ENCODE measurements at regions not wholly inside any gene's neighbourhood (a gene's known extent, or its start where the extent isn't known, plus 50 kb on each side); places are given as distances from the start of the nearest gene placed in this dataset.

GRCh38 chr3:82508-82907 lies 114.1 kb upstream of the CHL1 start:
- no peak for DNase-seq

- no peak for DNase-seq
Measured at GRCh38 chr3:83096-83495, 113.5 kb upstream of the CHL1 start.

- no peak for DNase-seq
Measured at GRCh38 chr3:85180-85579, 111.4 kb upstream of the CHL1 start.

GRCh38 chr3:88267-88666 lies 108.3 kb upstream of the CHL1 start:
- DNase-seq = no peak

- no peak for DNase-seq
Measured at GRCh38 chr3:93746-94145, 102.8 kb upstream of the CHL1 start.

GRCh38 chr3:96259-96658 lies 100.3 kb upstream of the CHL1 start:
- DNase-seq = no peak

GRCh38 chr3:97417-98258 lies 98.9 kb upstream of the CHL1 start:
- DNase-seq = no peak

- no peak for DNase-seq
Measured at GRCh38 chr3:98259-98654, 98.3 kb upstream of the CHL1 start.

- peak; percentile 15 for DNase-seq
Measured at GRCh38 chr3:99506-99905, 97.1 kb upstream of the CHL1 start.

GRCh38 chr3:102484-102883 lies 94.1 kb upstream of the CHL1 start:
- no peak for DNase-seq

- DNase-seq = no peak
Measured at GRCh38 chr3:103991-104390, 92.6 kb upstream of the CHL1 start.

GRCh38 chr3:105585-105984 lies 91.0 kb upstream of the CHL1 start:
- no peak for DNase-seq

- DNase-seq = no peak
Measured at GRCh38 chr3:106619-107018, 89.9 kb upstream of the CHL1 start.

GRCh38 chr3:111143-112069 lies 85.2 kb upstream of the CHL1 start:
- DNase-seq = no peak

GRCh38 chr3:112773-113172 lies 83.8 kb upstream of the CHL1 start:
- no peak for DNase-seq

- DNase-seq = no peak
Measured at GRCh38 chr3:118666-119065, 77.9 kb upstream of the CHL1 start.

GRCh38 chr3:123341-123740 lies 73.2 kb upstream of the CHL1 start:
- DNase-seq = no peak

GRCh38 chr3:124557-125179 lies 71.9 kb upstream of the CHL1 start:
- no peak for DNase-seq

- DNase-seq = no peak
Measured at GRCh38 chr3:128515-129172, 67.9 kb upstream of the CHL1 start.

- DNase-seq = no peak
Measured at GRCh38 chr3:131151-131888, 65.2 kb upstream of the CHL1 start.

- DNase-seq = no peak
Measured at GRCh38 chr3:132378-132777, 64.2 kb upstream of the CHL1 start.

GRCh38 chr3:132904-133303 lies 63.7 kb upstream of the CHL1 start:
- DNase-seq = no peak
